Central memory CD8-positive, alpha-beta T cell (primary cell): ENCODE measurements at regions not wholly inside any gene's neighbourhood (a gene's known extent, or its start where the extent isn't known, plus 50 kb on each side); places are given as distances from the start of the nearest gene placed in this dataset.

Experiments used
- ATAC-seq: fragments of 150-1000 bp; cut with Tn5 transposase; replicated peaks from 2 replicates; pipeline ENCODE4 v1.10.0; 2022; ENCODE audit warnings: mild to moderate bottlenecking, moderate FRiP score, moderate number of reproducible peaks; ENCODE audit not compliant: poor library complexity, severe bottlenecking; ENCODE audit errors: extremely low read depth
- DNase-seq, 2 donors: peaks; one replicate each; pipeline ENCODE4 v3.0.0; 2021; ENCODE audit warnings: low spot score in 2 of 2
- H3K27ac Mint-ChIP-seq: one replicate; pipeline ENCODE4 v1.8.0; 2022; ENCODE audit warnings: low read depth, mild to moderate bottlenecking, moderate library complexity, mixed read lengths
- H3K27me3 Mint-ChIP-seq: one replicate; pipeline ENCODE4 v1.8.0; 2022; ENCODE audit warnings: mixed read lengths
- H3K36me3 Mint-ChIP-seq: one replicate; pipeline ENCODE4 v1.8.0; 2022; ENCODE audit warnings: mild to moderate bottlenecking, moderate library complexity, mixed read lengths; ENCODE audit not compliant: insufficient read depth
- H3K4me1 Mint-ChIP-seq: one replicate; pipeline ENCODE4 v1.8.0; 2022; ENCODE audit warnings: mixed read lengths
- H3K4me3 Mint-ChIP-seq: one replicate; pipeline ENCODE4 v1.8.0; 2022; ENCODE audit warnings: mild to moderate bottlenecking, moderate library complexity, mixed read lengths
- H3K9me3 Mint-ChIP-seq: one replicate; pipeline ENCODE4 v1.8.0; 2022; ENCODE audit warnings: mixed read lengths

GRCh38 chr3:16056217-16056616 is 118.3 kb upstream of the GALNT15 start:
- no peak overlapping the region for H3K4me3 Mint-ChIP-seq
- H3K4me1 Mint-ChIP-seq = no peaks in the 10 kb centered on the region
- DNase-seq (no peak), ATAC-seq (no peak)
- no peaks in the 10 kb centered on the region for H3K9me3 Mint-ChIP-seq
- no peak overlapping the region for H3K27ac Mint-ChIP-seq
- H3K27me3 Mint-ChIP-seq = peaks cover 28% of the 10 kb centered on the region
- H3K36me3 Mint-ChIP-seq = no peaks in the 10 kb centered on the region

- H3K4me3 Mint-ChIP-seq = no peak overlapping the region
Measured at GRCh38 chr3:16058521-16058920, 116.0 kb upstream of the GALNT15 start.

GRCh38 chr3:16059081-16059537 is 115.4 kb upstream of the GALNT15 start:
- Mint-ChIP-seq H3K36me3 (no peaks in the 10 kb centered on the region), H3K4me3 (no peak overlapping the region), H3K9me3 (no peaks in the 10 kb centered on the region), H3K27ac (no peak overlapping the region), H3K4me1 (no peaks in the 10 kb centered on the region), H3K27me3 (peaks cover 52% of the 10 kb centered on the region)
- ATAC-seq (no peak), DNase-seq (no peak)

More at GRCh38 chr3:16058521-16058920, 116.0 kb upstream of the GALNT15 start:
- peaks cover 50% of the 10 kb centered on the region for H3K27me3 Mint-ChIP-seq
- no peaks in the 10 kb centered on the region for H3K4me1 Mint-ChIP-seq
- ATAC-seq = no peak
- H3K9me3 Mint-ChIP-seq = no peaks in the 10 kb centered on the region
- no peaks in the 10 kb centered on the region for H3K36me3 Mint-ChIP-seq
- H3K27ac Mint-ChIP-seq = no peak overlapping the region
- DNase-seq = no peak

GRCh38 chr3:16059711-16060357 is 114.6 kb upstream of the GALNT15 start:
- no peaks in the 10 kb centered on the region for H3K4me1 Mint-ChIP-seq

GRCh38 chr3:16060358-16060852 is 114.1 kb upstream of the GALNT15 start:
- Mint-ChIP-seq H3K27me3 (peaks cover 52% of the 10 kb centered on the region), H3K9me3 (no peaks in the 10 kb centered on the region), H3K4me1 (no peaks in the 10 kb centered on the region), H3K4me3 (no peak overlapping the region), H3K36me3 (no peaks in the 10 kb centered on the region), H3K27ac (no peak overlapping the region)
- ATAC-seq (no peak), DNase-seq (no peak)

More at GRCh38 chr3:16059711-16060357, 114.6 kb upstream of the GALNT15 start:
- Mint-ChIP-seq H3K27me3 (peaks cover 52% of the 10 kb centered on the region), H3K36me3 (no peaks in the 10 kb centered on the region), H3K27ac (no peak overlapping the region), H3K9me3 (no peaks in the 10 kb centered on the region), H3K4me3 (no peak overlapping the region)
- no peak for DNase-seq
- no peak for ATAC-seq

GRCh38 chr3:16060945-16061344 is 113.5 kb upstream of the GALNT15 start:
- DNase-seq (no peak), ATAC-seq (no peak)
- H3K27ac Mint-ChIP-seq = no peak overlapping the region
- H3K27me3 Mint-ChIP-seq = peaks cover 52% of the 10 kb centered on the region
- H3K4me3 Mint-ChIP-seq = no peak overlapping the region
- no peaks in the 10 kb centered on the region for H3K36me3 Mint-ChIP-seq
- H3K4me1 Mint-ChIP-seq = no peaks in the 10 kb centered on the region
- H3K9me3 Mint-ChIP-seq = no peaks in the 10 kb centered on the region

GRCh38 chr3:16061491-16061890 is 113.0 kb upstream of the GALNT15 start:
- Mint-ChIP-seq H3K27ac (no peak overlapping the region), H3K27me3 (peaks cover 52% of the 10 kb centered on the region), H3K4me3 (no peak overlapping the region), H3K36me3 (no peaks in the 10 kb centered on the region), H3K4me1 (no peaks in the 10 kb centered on the region), H3K9me3 (no peaks in the 10 kb centered on the region)
- DNase-seq (no peak), ATAC-seq (no peak)

- Mint-ChIP-seq H3K27me3 (peaks cover 50% of the 10 kb centered on the region), H3K36me3 (no peaks in the 10 kb centered on the region), H3K4me1 (no peaks in the 10 kb centered on the region), H3K27ac (no peak overlapping the region), H3K9me3 (no peaks in the 10 kb centered on the region), H3K4me3 (no peak overlapping the region)
- ATAC-seq (no peak), DNase-seq (no peak)
Measured at GRCh38 chr3:16063603-16064002, 110.9 kb upstream of the GALNT15 start.

- H3K36me3 Mint-ChIP-seq = no peaks in the 10 kb centered on the region
- H3K27ac Mint-ChIP-seq = no peak overlapping the region
- no peak overlapping the region for H3K4me3 Mint-ChIP-seq
- H3K4me1 Mint-ChIP-seq = no peaks in the 10 kb centered on the region
- DNase-seq = no peak
- no peaks in the 10 kb centered on the region for H3K9me3 Mint-ChIP-seq
- no peak for ATAC-seq
- H3K27me3 Mint-ChIP-seq = peaks cover 38% of the 10 kb centered on the region
Measured at GRCh38 chr3:16064642-16065414, 109.7 kb upstream of the GALNT15 start.

GRCh38 chr3:16066545-16066944 is 107.9 kb upstream of the GALNT15 start:
- peaks cover 21% of the 10 kb centered on the region for H3K27me3 Mint-ChIP-seq
- ATAC-seq = no peak
- no peak overlapping the region for H3K27ac Mint-ChIP-seq
- no peak overlapping the region for H3K4me3 Mint-ChIP-seq
- no peak for DNase-seq
- H3K4me1 Mint-ChIP-seq = no peaks in the 10 kb centered on the region
- no peaks in the 10 kb centered on the region for H3K9me3 Mint-ChIP-seq
- H3K36me3 Mint-ChIP-seq = no peaks in the 10 kb centered on the region

- ATAC-seq (no peak), DNase-seq (no peak)
- no peaks in the 10 kb centered on the region for H3K4me1 Mint-ChIP-seq
Measured at GRCh38 chr3:16066975-16067374, 107.5 kb upstream of the GALNT15 start.

GRCh38 chr3:16067837-16068471 is 106.5 kb upstream of the GALNT15 start:
- Mint-ChIP-seq H3K27ac (no peak overlapping the region), H3K36me3 (no peaks in the 10 kb centered on the region), H3K4me1 (no peaks in the 10 kb centered on the region), H3K9me3 (no peaks in the 10 kb centered on the region), H3K27me3 (peaks cover 8% of the 10 kb centered on the region), H3K4me3 (no peak overlapping the region)
- ATAC-seq (no peak), DNase-seq (no peak)

More at GRCh38 chr3:16066975-16067374, 107.5 kb upstream of the GALNT15 start:
- H3K27ac Mint-ChIP-seq = no peak overlapping the region
- H3K9me3 Mint-ChIP-seq = no peaks in the 10 kb centered on the region
- H3K4me3 Mint-ChIP-seq = no peak overlapping the region
- H3K27me3 Mint-ChIP-seq = peaks cover 16% of the 10 kb centered on the region
- no peaks in the 10 kb centered on the region for H3K36me3 Mint-ChIP-seq
